Inflammatory macrophage treated with lipopolysaccharide for 4 hours (primary cell): ENCODE measurements at regions not wholly inside any gene's neighbourhood (a gene's known extent, or its start where the extent isn't known, plus 50 kb on each side); places are given as distances from the start of the nearest gene placed in this dataset.
"Not testable (repeated sequence)": the region's sequence is repeated elsewhere in the genome, so short reads cannot be mapped to it uniquely, and the experiment has no call there.

Experiments used
- DNase-seq: peaks from one replicate; pipeline ENCODE4 v3.0.0-alpha.2; 2020

DNA sequence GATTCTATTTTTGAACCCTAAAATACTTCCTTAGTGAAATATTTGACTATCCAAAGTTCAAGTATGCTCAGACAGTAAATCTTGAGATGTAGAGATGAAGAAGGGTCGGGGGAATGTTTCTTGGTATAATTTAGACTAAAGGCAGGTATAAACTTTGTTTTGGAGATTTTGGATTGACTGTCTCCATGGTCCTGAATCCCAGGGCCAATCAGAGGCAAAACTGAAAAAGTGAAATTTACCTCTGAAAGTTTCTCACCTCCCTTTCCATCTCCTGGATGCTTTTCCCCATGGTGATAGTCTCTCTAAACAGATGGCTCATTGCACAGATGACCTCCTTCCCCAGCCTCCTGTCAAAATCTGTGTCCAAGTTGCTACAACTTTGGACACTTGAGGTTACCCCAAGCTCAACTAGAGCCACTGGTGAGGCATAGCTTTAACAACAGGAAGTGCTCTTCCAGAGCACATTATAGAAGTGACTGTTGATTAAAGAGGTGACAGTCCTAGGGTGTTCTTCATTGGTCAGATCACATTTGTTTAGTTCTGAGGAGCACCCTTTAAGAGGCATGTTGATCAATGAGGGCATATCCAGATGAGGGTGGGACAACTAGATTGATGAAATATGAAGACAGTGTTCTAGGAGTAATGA is 128.4 kb downstream of the AKAP11 start:
- DNase-seq = no peak

DNA sequence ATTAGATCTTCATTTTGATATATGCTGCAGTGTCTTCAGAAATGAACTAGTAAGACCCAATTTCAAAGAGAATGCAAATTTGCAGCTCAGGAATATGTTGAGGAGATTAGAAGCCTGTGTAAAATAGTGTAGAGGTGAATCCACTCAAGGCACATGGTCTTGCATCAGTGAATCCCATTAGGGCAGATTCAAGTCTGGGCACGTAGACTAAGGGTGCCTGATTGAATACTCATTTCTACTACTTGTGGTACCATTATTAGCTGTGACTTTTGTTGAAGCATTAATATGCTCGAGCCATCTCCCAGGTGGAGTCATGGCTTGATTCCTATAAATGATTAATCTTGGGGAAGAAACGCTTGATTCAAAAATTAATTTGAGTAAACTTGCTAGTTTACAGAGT is 129.4 kb downstream of the AKAP11 start:
- no peak for DNase-seq

DNA sequence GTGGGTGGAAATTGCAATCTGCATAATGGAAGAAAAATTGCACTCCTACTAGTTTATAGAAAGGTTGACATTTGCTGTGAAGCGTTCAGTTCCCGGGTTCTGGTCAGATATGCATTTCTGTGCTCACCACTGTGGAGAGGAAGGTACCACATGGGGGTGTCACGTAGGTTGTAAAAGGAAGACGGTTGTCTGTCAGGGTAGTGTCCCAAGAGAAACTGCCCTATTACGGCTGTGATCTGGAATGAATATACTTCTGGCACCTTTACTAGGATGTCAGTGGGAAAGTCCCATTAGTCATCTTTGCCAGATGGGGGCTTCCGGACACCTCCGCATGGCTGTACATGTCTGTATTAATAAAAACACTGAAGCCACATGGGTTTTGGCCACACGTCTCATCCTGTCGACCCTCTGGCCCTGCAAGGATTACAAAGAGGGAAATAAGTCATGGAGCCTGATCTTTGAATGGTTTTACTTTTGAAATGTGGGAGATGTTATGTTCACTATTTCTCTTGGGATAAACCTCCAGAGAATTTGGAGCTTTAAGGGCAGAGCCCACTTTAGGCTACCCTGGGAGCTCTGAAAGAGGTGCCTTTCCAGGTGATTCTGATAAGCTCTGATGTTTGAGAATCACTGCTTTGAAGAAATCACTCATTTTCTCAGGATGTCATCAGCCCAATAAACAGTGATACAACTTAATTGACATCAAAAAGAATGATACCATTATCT is 133.9 kb downstream of the AKAP11 start:
- DNase-seq = no peak

DNA sequence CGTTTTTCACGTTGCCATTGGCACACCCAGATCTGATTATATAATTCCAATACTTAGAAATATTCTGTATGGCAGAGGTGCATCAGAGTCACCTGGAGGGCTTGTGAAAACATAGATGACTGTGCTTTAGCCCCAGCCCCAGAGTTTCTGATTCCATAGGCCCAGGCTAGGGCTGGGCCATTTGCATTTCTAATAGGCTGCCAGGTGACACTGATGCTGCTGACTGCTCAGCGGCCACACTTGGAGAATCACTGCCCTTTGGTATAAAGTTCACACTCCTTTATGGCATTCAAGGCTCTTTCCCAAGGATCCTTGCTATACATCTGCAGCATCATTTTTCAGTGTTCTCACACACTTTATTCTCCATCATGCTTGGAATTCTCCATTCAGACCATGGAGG is 137.1 kb downstream of the AKAP11 start:
- no peak for DNase-seq

DNA sequence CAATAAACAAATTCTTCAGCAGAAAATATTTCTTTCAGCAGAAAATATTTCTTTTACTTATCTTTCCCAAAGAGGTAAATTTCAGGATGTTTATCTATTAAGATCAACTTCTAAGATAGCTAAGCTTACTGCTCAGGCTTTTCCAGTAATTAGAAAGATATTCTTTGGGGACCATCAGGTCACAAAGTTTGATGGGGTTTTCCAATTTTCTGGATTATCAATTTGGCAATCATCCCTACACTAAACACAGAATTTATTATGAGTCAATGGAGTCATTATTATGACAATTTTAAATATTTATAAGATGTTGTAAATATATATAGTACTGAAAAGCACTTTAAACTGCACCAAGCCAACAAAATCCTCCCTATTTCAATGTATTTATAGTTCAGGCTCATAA is 137.6 kb downstream of the AKAP11 start:
- no peak for DNase-seq

DNA sequence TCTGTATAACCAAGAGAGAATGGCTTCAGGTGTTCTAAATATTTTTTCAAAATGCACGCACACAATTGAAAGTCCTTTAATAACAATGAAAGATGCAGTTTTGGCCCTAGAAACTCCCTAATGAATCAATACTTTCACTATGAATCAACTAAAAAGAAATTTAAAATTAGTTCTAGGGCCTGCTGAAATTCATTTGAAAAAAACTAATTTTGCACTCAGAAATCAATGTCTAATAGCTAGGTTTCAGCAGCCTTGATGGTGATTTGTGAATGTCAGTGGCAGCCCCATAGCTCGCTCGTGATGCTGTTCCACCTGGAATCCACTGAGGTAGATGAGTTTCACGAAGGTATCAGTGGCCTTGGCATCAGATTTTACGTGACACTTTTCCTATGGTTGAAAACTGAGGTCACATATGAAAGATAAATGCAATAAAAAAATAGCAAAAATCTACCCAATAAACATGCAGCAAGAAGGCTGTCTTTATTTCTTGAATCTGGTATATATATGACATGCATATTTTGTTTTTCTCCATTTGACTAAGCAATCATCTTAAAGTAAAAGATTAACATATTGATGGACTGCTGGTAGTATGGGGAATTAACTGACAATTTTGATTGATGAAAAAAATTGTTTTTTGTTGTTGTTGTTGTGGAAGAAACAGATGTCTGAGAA is 141.0 kb downstream of the AKAP11 start:
- no peak for DNase-seq

DNA sequence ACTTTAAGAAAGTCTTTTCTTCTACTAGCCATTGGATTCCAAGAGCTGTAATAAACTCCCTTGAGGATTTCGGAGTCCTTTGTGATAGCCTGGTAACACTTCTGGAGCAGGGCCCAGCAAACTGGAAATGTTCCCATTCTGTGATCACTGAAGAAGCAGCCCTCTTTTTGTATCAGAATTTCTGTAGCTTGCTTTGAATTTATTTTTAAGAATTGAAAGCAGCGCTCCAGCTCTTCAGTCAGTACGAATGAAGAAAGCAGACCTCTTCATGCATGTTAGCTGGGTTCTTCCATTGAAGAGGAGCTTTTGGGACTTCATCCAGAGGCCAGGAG is 141.5 kb downstream of the AKAP11 start:
- no peak for DNase-seq

DNA sequence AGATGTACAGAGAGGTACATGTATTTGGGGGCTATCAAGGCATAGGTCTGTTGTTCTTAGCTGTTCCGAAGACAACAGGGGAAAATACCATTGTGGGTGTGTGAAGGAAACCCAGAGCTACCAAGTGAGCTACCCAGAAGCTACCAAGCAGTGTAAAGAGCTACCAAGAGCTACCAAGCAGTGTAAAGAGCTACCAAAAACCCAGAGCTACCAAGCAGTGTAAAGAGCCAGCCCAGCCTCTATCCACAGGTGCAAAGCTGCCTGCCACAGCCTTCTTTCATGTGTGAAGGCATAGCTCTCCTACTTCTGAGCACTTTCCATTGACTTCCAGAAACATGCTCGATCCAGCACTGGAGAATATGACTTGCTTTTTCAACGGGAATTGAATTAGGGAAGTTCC is 145.7 kb downstream of the AKAP11 start:
- DNase-seq = no peak

DNA sequence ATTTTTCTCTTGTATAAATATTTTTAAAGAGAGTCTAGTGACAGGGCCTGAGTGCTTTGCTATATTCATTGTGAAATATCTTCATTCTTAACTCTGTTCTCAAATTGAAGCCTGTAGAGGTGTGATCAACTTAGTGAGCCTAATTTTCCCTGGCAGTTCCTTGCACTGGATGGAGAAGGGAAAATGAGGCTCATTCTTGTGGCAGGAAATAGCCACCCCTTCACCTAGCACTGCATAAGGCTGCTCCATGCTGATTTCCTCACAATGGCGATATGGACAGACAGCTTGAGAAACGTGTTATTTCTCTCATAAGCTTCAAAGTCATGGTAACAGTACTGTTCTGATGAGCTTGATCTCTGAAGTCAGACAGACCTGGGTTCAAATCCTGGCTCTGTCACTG is 146.2 kb downstream of the AKAP11 start:
- no peak for DNase-seq

DNA sequence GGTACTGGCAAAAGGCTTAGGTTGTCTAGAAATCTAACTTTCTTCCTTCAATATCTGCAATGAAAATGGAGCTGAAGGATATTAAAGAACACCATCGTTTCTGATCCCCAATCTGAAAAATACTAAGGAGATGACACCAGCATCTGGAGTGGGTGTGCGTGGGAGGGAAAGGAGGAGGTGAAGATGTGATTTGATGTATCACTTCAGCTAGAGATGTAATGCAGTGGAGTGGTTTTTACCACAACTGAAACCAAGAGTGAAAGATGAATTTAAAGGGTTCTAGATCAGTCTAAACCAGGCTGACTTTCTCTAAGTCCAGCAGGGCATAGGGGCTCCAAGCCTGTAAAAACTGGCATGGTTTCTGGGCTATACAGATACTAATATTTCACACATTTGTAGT is 148.4 kb downstream of the AKAP11 start:
- no peak for DNase-seq

DNA sequence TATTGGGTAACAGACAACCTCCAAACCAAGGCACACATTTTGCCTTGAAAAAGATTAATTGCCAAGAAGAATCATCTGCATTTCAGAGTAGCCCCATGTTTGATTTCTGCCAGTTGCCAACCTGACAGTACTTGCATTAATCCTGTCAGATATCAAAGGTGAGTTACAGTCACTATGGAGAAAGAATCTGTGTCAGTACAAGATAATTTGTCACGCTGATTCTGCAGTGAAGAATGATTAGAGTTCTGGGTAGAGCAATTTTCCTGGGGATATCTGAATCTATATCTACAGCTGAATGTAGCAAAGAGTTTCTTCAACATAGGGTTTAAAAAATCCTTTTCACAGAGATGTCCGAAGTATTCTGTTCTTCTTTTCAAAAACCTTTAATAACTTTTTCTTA is 150.7 kb downstream of the AKAP11 start:
- DNase-seq = no peak

DNA sequence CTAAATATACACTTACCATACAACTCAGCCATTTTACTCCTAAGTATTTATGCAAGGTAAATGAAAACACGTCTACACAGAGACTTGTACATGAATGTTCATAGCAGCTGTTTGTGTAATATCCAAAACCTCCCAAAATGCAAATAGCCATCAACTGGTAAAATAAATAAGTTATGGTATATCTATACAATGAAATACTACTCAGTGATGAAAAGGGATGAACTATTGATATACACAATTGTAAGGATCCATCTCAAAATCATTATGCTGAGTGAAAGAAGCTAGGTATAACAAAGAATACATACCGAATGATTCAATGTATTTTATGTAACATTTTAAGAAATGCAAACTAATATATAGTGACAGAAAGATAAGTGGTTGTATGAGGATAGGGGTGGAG is 149.8 kb upstream of the TNFSF11 start:
- DNase-seq = no peak

DNA sequence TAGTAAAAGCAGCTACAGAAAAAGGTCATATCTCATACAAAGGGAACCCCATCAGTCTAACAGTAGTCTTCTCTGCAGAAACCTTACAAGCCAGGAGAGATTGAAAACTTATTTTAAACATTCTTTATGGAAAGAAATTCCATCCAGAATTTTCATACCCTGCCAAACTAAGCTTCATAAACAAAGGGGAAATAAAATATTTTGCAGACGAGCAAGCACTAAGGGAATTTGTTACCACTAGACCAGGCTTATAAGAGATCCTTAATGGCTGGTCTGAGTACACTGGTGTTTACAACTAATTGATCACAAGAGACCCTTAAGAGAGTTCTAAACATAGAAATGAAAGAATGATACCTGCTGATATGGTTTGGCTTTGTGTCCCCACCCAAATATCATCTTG is 128.6 kb upstream of the TNFSF11 start:
- no peak for DNase-seq

DNA sequence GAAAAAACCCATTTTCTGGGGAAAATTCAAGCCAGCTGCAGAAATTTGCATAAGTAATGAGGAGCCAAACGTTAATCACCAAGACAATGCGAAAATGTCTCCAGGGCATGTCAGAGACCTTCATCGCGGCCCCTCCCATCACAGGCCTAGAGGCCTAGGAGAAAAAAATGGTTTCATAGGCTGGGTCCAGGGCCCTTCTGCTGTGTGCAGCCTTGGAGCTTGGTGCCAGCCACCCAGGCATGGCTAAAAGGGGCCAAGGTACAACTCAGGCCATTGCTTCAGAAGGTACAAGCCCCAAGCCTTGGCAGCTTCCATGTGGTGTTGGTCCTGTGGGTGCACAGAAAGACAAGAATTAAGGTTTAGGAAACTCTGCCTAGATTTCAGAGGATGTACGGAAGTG is 127.4 kb upstream of the TNFSF11 start:
- not testable (repeated sequence) for DNase-seq

DNA sequence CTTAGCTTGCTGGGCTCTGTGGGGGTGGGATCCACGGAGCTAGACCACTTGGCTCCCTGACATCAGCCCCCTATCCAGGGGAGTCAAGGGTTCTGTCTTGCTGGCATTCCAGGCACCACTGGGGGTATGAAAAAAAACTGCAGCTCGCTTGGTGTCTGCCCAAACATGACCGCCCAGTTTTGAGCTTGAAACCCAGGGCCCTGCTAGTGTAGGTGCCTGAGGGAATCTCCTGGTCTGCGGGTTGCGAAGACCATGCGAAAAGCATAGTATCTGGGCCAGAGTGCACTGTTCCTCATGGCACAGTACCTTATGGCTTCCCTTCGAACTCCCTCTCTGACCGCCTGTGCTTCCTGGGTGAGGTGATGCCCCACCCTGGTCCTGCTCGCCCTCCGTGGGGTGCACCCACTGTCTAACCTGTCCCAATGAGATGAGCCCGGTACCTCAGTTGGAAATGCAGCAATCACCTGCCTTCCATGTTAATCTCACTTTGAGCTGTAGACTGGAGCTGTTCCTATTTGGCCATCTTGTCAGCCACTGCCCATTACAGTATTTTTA is 120.8 kb upstream of the TNFSF11 start:
- no peak for DNase-seq

DNA sequence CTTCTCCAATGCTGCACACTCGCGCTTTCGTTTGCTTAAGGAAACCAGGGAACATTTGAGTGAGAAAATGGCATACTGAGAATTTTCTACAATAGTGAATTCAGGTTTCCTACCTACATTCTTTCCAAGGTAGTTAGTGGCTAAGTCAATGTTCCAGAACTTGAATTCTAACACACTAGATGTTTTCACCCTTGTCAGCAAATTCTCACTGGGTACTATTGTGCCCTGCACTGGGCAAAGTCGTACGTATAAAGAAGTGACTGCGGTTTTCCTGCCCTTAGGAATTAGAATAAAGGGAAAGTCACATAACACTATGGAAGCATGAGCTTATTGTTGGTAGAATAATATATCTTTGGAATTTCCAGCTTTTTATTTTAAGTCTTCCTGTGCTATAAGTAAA is 119.2 kb upstream of the TNFSF11 start:
- DNase-seq = no peak

DNA sequence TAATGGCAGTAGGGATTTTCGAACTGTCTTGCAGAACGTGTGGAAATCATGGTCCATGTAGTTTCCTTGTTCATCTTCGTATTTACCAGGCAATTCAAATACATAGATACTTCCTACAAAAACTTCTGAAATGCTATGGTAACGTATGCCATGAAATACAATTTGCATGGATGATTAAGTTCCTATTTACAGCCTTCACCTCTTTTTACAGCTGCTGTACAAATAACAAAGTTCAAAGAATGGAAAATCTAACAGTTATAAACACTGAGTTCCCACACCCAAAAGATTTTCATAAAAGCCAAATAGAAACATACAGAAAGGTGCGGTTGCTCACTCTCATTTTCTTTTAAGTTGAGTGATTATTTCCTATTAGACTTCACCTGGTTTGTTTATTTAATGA is 115.8 kb upstream of the TNFSF11 start:
- no peak for DNase-seq

DNA sequence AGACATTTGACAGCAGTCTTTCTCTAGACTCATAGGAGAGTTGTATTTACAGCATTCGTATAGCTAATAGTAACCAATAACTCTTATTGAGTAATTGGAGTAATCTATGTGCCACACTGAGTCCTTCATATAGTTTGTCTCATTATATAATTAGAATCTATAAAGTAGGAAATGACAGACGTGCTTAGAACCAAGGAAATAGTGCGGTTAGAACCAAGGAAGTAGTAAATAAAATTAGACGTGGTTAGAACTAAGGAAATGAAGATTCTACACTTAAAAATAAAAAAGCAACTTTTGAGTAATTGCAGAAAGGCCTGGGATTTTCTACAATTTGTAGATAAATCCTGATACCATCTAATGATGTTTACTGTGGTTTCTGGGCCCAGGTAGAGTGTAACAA is 107.8 kb upstream of the TNFSF11 start:
- no peak for DNase-seq

DNA sequence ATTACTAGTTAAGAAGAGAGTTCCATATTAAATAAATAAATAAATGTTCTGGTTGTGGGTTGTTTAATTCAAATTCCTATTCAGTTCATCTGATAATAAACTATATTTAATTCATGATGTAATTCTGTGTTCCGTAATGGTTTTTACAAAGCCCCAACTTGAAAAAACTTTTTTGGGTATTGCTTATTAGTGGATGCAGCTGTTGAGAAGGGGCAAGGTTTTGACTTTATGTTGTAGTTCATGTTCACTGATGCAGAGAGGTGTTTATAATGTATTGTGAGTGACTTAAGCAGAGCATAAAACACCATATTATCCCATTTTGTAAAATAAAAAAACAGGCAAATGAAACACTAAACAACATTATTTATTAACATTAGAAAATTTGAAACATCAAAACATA is 107.3 kb upstream of the TNFSF11 start:
- no peak for DNase-seq

DNA sequence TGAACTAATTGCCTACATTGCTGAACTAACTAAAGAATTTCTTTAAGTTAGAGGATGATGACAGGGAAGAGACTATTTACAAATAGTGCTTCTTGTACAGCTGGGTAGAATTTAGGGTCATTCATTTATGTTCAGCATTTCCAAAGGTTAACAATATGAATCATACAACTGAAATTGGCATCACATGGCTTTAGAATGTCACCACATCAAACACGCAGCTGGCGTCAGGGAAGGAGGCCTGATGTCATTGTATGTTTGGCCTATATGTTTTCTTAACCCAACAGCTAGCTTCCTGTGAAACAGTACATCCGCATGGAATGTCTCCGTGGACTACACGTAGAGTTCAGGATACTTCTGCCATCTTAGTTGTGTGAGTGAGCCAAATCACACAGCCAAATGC is 99.0 kb upstream of the TNFSF11 start:
- no peak for DNase-seq

DNA sequence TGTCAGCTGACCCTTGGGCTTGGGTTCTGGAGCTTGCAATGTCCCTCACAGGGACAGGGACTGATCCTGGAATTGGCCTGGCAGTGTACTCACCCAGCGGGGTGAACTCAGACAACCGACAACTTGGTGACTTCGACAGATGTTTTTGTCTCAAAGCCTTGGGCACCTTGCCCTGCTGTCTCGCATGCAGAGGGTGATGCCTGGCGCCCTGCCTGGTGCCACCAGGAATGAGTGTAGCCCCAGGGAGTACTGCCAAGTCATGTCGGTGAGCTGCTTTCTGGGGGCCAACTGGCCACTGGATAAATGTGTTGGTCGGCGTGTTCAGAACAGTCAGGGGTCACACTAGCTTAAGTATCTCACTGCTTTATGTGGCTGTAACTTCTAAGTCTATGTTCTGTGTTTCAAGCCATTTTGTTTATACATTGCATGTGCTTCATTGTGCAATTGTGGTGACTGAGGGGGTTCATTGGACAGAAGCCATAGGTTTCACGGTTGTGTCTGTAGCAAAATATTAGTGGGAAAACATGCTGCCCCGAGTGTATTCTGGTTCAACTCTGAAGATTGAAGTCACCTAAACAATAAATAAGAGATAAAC is 96.3 kb upstream of the TNFSF11 start:
- no peak for DNase-seq

DNA sequence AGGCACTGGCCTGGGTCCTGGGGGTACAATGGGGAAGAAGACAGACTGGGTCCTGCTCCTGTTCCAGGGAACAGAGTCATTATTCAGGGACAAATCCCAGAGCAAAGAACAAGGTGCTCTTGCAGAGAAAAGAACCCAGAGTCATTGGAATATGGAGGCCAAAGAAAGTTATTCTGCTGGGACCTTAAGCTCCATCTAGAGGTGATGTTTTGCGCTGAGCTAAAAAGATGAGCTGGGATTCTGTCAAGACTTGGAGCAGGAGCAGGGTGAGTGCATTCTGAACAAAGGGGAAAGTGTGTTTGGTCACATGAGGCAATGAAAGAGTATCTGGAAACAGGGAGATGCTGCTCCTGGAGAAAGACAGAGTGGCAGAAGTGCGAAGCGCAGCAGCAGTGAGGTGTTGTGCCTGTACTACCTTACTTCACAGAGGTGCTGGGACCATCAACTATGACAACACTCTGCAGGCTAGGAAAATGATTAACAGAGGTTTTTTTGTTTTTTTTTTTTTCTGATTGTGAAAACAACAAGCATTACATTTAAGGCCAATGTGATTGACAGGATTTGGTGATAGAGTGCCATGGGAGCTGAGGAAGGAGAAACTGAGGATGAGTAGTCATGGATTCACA is 95.3 kb upstream of the TNFSF11 start:
- DNase-seq = no peak

DNA sequence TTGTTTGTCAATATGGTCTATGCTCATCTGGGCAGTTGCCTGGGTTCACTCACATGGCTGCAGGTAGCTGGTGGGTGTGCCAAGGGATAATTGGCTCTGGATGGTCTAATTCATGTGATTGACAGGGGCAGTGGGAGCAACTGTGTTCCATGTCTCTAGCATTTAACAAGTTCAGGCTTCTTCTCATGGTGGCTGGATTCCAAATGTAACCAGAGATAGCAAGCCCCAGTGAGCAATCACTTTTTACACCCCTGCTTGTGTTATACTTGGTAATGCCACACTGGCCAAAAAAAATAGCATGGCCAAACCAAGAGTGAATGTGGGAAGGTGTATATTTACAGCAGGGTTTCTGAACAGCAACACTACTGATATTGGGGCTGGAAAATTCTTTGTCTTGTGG is 89.6 kb upstream of the TNFSF11 start:
- DNase-seq = no peak
